ENCODE measurements at regions not wholly inside any gene's neighbourhood (a gene's known extent, or its start where the extent isn't known, plus 50 kb on each side); places are given as distances from the start of the nearest gene placed in this dataset.

DNA sequence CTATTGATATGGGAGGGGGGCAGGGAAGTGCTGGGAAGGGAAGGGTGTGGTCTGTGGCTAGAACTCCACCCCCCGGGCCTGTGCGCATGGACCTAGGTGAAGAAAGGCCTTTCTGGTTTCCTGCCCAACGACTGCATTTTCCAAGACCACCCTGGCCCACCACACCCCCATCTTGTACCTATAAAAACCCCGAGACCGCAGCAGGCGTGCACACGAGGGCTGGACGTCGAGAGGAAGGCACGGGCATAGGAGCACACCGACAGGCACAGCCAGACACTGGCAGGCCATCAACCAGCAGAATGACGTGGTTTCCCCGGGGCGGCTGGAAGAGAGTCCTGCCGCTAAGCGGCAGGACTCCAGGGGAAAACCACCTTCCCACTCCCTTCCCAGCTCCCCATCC lies 981.1 kb downstream of the PCDH7 start:
- TF ChIP-seq FOXS1 (CRISPR knock-in tag; IDR thresholded peaks at IDR 0.05) (no peak), FOSB (CRISPR knock-in tag; IDR thresholded peaks at IDR 0.05) (no peak), HOXB5 (CRISPR knock-in tag; IDR thresholded peaks at IDR 0.05) (no peak), HDAC2 (IDR thresholded peaks at IDR 0.05) (no peak), BHLHE40 (IDR thresholded peaks at IDR 0.05; ENCODE audit: low read depth, low read length) (no peak), EHF (CRISPR knock-in tag; IDR thresholded peaks at IDR 0.05) (no peak), CBX2 (IDR thresholded peaks at IDR 0.05; ENCODE audit: borderline replicate concordance, low read depth) (no peak), EHMT2 (IDR thresholded peaks at IDR 0.05; ENCODE audit: low read depth) (no peak), KDM1A (IDR thresholded peaks at IDR 0.05; ENCODE audit: low read depth) (no peak), CBX8 (IDR thresholded peaks at IDR 0.05) (no peak), ZFP36 (IDR thresholded peaks at IDR 0.05; ENCODE audit: borderline replicate concordance, partially characterized antibody) (no peak), RARB (CRISPR knock-in tag; IDR thresholded peaks at IDR 0.05) (no peak), GATA3 (IDR thresholded peaks at IDR 0.05; ENCODE audit: borderline replicate concordance) (no peak), PHF8 (IDR thresholded peaks at IDR 0.05; ENCODE audit: borderline replicate concordance, low read depth) (no peak), TFCP2L1 (CRISPR knock-in tag; IDR thresholded peaks at IDR 0.05) (no peak)
- TF ChIP-seq, protein P1, sequence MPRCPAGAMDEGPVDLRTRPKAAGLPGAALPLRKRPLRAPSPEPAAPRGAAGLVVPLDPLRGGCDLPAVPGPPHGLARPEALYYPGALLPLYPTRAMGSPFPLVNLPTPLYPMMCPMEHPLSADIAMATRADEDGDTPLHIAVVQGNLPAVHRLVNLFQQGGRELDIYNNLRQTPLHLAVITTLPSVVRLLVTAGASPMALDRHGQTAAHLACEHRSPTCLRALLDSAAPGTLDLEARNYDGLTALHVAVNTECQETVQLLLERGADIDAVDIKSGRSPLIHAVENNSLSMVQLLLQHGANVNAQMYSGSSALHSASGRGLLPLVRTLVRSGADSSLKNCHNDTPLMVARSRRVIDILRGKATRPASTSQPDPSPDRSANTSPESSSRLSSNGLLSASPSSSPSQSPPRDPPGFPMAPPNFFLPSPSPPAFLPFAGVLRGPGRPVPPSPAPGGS (IDR thresholded peaks at IDR 0.05), result no peak
- TF ChIP-seq, protein P2, sequence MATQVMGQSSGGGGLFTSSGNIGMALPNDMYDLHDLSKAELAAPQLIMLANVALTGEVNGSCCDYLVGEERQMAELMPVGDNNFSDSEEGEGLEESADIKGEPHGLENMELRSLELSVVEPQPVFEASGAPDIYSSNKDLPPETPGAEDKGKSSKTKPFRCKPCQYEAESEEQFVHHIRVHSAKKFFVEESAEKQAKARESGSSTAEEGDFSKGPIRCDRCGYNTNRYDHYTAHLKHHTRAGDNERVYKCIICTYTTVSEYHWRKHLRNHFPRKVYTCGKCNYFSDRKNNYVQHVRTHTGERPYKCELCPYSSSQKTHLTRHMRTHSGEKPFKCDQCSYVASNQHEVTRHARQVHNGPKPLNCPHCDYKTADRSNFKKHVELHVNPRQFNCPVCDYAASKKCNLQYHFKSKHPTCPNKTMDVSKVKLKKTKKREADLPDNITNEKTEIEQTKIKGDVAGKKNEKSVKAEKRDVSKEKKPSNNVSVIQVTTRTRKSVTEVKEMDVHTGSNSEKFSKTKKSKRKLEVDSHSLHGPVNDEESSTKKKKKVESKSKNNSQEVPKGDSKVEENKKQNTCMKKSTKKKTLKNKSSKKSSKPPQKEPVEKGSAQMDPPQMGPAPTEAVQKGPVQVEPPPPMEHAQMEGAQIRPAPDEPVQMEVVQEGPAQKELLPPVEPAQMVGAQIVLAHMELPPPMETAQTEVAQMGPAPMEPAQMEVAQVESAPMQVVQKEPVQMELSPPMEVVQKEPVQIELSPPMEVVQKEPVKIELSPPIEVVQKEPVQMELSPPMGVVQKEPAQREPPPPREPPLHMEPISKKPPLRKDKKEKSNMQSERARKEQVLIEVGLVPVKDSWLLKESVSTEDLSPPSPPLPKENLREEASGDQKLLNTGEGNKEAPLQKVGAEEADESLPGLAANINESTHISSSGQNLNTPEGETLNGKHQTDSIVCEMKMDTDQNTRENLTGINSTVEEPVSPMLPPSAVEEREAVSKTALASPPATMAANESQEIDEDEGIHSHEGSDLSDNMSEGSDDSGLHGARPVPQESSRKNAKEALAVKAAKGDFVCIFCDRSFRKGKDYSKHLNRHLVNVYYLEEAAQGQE (IDR thresholded peaks at IDR 0.05), result no peak
- TF ChIP-seq, protein P3, sequence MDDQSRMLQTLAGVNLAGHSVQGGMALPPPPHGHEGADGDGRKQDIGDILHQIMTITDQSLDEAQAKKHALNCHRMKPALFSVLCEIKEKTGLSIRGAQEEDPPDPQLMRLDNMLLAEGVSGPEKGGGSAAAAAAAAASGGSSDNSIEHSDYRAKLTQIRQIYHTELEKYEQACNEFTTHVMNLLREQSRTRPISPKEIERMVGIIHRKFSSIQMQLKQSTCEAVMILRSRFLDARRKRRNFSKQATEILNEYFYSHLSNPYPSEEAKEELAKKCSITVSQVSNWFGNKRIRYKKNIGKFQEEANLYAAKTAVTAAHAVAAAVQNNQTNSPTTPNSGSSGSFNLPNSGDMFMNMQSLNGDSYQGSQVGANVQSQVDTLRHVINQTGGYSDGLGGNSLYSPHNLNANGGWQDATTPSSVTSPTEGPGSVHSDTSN (IDR thresholded peaks at IDR 0.05), result no peak
- TF ChIP-seq, protein P4, sequence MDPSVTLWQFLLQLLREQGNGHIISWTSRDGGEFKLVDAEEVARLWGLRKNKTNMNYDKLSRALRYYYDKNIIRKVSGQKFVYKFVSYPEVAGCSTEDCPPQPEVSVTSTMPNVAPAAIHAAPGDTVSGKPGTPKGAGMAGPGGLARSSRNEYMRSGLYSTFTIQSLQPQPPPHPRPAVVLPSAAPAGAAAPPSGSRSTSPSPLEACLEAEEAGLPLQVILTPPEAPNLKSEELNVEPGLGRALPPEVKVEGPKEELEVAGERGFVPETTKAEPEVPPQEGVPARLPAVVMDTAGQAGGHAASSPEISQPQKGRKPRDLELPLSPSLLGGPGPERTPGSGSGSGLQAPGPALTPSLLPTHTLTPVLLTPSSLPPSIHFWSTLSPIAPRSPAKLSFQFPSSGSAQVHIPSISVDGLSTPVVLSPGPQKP (IDR thresholded peaks at IDR 0.05; ENCODE audit: low read depth, low read length), result no peak
- TF ChIP-seq, protein P5, sequence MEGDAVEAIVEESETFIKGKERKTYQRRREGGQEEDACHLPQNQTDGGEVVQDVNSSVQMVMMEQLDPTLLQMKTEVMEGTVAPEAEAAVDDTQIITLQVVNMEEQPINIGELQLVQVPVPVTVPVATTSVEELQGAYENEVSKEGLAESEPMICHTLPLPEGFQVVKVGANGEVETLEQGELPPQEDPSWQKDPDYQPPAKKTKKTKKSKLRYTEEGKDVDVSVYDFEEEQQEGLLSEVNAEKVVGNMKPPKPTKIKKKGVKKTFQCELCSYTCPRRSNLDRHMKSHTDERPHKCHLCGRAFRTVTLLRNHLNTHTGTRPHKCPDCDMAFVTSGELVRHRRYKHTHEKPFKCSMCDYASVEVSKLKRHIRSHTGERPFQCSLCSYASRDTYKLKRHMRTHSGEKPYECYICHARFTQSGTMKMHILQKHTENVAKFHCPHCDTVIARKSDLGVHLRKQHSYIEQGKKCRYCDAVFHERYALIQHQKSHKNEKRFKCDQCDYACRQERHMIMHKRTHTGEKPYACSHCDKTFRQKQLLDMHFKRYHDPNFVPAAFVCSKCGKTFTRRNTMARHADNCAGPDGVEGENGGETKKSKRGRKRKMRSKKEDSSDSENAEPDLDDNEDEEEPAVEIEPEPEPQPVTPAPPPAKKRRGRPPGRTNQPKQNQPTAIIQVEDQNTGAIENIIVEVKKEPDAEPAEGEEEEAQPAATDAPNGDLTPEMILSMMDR (IDR thresholded peaks at IDR 0.05), result no peak
- Histone ChIP-seq H3K9me3 (no peaks in the 10 kb centered on the region), H3K4me1 (no peaks in the 10 kb centered on the region), H3K27ac (no peak overlapping the region), H3K4me3 (no peak overlapping the region), H3K4me2 (no peak overlapping the region)
- DNase-seq (ENCODE audit: low read depth in 1 of 2, low spot score in 1 of 2), result no peak
- POLR2A ChIA-PET, result no interaction called here
- CTCF ChIA-PET, result no interaction called here
- 71% methylated on average over 8 of the region's 16 CpGs for WGBS (ENCODE audit: missing lambda C conversion rate)
- no peak for ATAC-seq
- FAIRE-seq, result no peak
